HL-60 (cell line): ENCODE measurements at regions not wholly inside any gene's neighbourhood (a gene's known extent, or its start where the extent isn't known, plus 50 kb on each side); places are given as distances from the start of the nearest gene placed in this dataset.

Experiments used
- DNase-seq, 2 experiments: peaks; one replicate each; pipeline ENCODE4 v3.0.0-alpha.2; 2010 to 2020; ENCODE audit warnings: low read depth in 1 of 2, low spot score in 1 of 2
- H3K27ac ChIP-seq: fragments of 250-450 bp; sonication (Bioruptor Pico); replicated peaks from 2 replicates; pipeline ENCODE4 v1.5.1; 2020; ENCODE audit warnings: mild to moderate bottlenecking, moderate library complexity
- H3K27me3 ChIP-seq: fragments of 250-450 bp; sonication (Bioruptor Pico); 2 replicates; pipeline ENCODE4 v1.5.1; 2021; ENCODE audit warnings: mild to moderate bottlenecking, moderate library complexity; ENCODE audit not compliant: insufficient read depth, poor library complexity, severe bottlenecking
- H3K4me3 ChIP-seq: replicated peaks from 2 replicates; pipeline ENCODE4 v1.5.1; 2011; ENCODE audit warnings: mild to moderate bottlenecking, control low read depth, low read length; ENCODE audit not compliant: insufficient read depth
- CTCF ChIP-seq: IDR thresholded peaks from one replicate; pipeline ENCODE4 v1.5.1; 2011; ENCODE audit warnings: low read length, control low read depth, inconsistent platforms; ENCODE audit not compliant: insufficient read depth
- GABPA ChIP-seq: IDR thresholded peaks from 2 replicates; pipeline ENCODE4 v1.6.1; 2012; ENCODE audit warnings: low read depth
- POLR2AphosphoS5 ChIP-seq: IDR thresholded peaks from 2 replicates; pipeline ENCODE4 v1.6.1; 2012; ENCODE audit warnings: low read depth
- REST ChIP-seq: IDR thresholded peaks from 2 replicates; pipeline ENCODE4 v1.6.1; 2012; ENCODE audit warnings: low read depth; ENCODE audit not compliant: insufficient replicate concordance
- SPI1 ChIP-seq: IDR thresholded peaks from 2 replicates; pipeline ENCODE4 v1.6.1; 2012; ENCODE audit warnings: low read depth, mild to moderate bottlenecking, borderline replicate concordance

DNA sequence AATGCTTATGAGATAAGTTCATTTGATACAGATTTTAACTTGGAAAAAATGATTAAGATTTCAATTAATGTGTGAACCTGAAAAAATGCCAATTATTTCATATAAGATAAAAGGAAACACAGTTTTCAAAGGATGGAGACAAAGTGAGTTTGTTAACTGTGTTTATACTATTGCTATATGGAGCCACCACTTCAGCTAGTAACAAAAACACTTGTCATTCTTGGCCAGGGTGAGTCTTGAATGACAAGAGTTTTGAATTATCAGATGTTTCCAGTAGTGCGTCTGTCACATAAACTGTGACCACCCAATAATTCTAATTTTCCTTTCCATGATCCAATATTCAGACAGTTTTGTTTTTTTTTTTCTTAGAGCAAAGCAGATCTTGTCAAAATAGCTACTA is 78.0 kb upstream of the GADL1 start:
- DNase-seq = no peak
- peaks cover 4% of the 10 kb centered on the region for H3K27me3 ChIP-seq
- no peak for TF ChIP-seq POLR2AphosphoS5
- TF ChIP-seq GABPA = no peak
- TF ChIP-seq SPI1 = no peak
- no peak for TF ChIP-seq CTCF
- no peak for TF ChIP-seq REST
- no peak overlapping the region for H3K4me3 ChIP-seq
- H3K27ac ChIP-seq = no peak overlapping the region

DNA sequence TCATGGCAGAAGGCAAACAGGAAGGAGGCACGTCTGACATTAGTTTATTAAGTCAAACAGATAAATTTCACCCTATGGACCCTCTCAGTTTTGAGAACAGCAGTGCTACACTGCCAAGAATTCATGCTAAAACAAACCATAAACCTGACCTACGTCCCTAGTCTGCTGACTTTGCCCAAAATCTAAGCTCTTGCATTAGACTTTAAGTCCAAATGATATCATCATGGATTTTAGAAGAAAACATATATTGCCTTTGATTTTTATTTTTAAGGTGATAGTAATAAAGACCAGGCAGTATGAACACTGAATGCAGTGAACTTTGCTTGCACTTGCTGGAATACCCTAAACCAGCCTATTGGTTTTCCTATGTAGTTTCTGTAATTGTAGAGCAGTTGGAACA is 79.6 kb upstream of the GADL1 start:
- DNase-seq = no peak
- H3K4me3 ChIP-seq = no peak overlapping the region
- TF ChIP-seq SPI1 (no peak), GABPA (no peak), REST (no peak), CTCF (no peak), POLR2AphosphoS5 (no peak)
- no peaks in the 10 kb centered on the region for H3K27me3 ChIP-seq
- no peak overlapping the region for H3K27ac ChIP-seq

GRCh38 chr3:30977592-30977991 is 83.1 kb upstream of the GADL1 start:
- DNase-seq = no peak
- Histone ChIP-seq H3K27ac (no peak overlapping the region), H3K4me3 (no peak overlapping the region), H3K27me3 (no peaks in the 10 kb centered on the region)
- no peak for TF ChIP-seq REST
- no peak for TF ChIP-seq POLR2AphosphoS5
- no peak for TF ChIP-seq CTCF
- no peak for TF ChIP-seq GABPA
- TF ChIP-seq SPI1 = no peak
